Fibroblast of villous mesenchyme (primary cell): ENCODE measurements at regions not wholly inside any gene's neighbourhood (a gene's known extent, or its start where the extent isn't known, plus 50 kb on each side); places are given as distances from the start of the nearest gene placed in this dataset.
"Not testable (repeated sequence)": the region's sequence is repeated elsewhere in the genome, so short reads cannot be mapped to it uniquely, and the experiment has no call there.

Experiments used
- DNase-seq: peaks from one replicate; pipeline ENCODE4 v3.0.0-alpha.2; 2010; ENCODE audit warnings: low read depth
- H3K4me3 ChIP-seq: 2 replicates; pipeline ENCODE4 v1.5.1; 2011; ENCODE audit warnings: low read depth, mild to moderate bottlenecking, low read length
- TF ChIP-seq, protein P1 (sequence below): IDR thresholded peaks from 2 replicates; pipeline ENCODE4 v1.5.1; 2012; ENCODE audit warnings: low read depth, mild to moderate bottlenecking, low read length; ENCODE audit not compliant: insufficient read depth

GRCh38 chr11:28900427-28900826, 792.2 kb downstream of the METTL15 start:
- H3K4me3 ChIP-seq: no peak overlapping the region
- DNase-seq: no peak
- TF ChIP-seq, protein P1, sequence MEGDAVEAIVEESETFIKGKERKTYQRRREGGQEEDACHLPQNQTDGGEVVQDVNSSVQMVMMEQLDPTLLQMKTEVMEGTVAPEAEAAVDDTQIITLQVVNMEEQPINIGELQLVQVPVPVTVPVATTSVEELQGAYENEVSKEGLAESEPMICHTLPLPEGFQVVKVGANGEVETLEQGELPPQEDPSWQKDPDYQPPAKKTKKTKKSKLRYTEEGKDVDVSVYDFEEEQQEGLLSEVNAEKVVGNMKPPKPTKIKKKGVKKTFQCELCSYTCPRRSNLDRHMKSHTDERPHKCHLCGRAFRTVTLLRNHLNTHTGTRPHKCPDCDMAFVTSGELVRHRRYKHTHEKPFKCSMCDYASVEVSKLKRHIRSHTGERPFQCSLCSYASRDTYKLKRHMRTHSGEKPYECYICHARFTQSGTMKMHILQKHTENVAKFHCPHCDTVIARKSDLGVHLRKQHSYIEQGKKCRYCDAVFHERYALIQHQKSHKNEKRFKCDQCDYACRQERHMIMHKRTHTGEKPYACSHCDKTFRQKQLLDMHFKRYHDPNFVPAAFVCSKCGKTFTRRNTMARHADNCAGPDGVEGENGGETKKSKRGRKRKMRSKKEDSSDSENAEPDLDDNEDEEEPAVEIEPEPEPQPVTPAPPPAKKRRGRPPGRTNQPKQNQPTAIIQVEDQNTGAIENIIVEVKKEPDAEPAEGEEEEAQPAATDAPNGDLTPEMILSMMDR: no peak

DNA sequence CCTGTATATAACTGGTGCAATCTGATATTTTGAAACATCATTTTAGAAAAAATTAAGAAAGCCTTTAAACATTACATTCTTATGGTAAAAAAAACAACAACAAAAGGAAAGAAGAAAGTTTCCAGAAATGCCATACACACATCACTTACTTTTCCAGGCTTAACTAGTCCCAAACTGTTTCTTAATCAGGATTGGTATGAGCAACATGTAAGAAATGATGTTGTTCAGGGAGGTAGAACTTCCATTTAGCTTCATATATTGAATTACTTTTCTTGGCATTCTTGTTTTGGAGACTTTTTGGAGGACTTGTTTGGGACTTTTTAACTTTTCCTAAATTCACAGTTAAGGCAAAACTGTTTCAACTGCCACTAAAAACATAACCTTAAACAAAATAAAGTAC, 791.5 kb downstream of the METTL15 start:
- DNase-seq: no peak
- no peak overlapping the region for H3K4me3 ChIP-seq
- TF ChIP-seq, protein P1: no peak

DNA sequence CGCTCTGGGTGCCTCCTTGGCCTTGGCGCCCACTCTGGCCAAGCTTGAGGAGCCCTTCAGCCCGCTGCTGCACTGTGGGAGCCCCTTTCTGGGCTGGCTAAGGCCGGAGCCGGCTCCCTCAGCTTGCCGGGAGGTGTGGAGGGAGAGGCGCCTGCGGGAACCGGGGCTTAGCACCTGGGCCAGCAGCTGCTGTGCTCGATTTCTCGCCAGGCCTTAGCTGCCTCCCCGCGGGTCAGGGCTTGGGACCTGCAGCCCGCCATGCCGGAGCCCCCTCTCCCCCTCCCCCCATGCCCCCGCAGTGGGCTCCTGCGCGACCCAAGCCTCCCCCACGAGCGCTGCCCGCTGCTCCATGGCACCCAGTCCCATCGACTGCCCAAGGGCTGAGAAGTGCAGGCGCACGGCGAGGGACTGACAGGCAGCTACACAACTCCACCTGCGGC, 782.4 kb downstream of the METTL15 start:
- H3K4me3 ChIP-seq, DNase-seq: not testable (repeated sequence)

- DNase-seq: peak; percentile 10
- no peak overlapping the region for H3K4me3 ChIP-seq
- TF ChIP-seq, protein P1: no peak
These were observed 779.5 kb downstream of the METTL15 start for GRCh38 chr11:28887681-28888080.

- TF ChIP-seq, protein P1: no peak
- H3K4me3 ChIP-seq: no peak overlapping the region
- DNase-seq: no peak
These were observed 771.7 kb downstream of the METTL15 start for GRCh38 chr11:28879869-28880268.

- no peak overlapping the region for H3K4me3 ChIP-seq
- DNase-seq: no peak
These were observed 769.8 kb downstream of the METTL15 start for GRCh38 chr11:28878025-28878424.

DNA sequence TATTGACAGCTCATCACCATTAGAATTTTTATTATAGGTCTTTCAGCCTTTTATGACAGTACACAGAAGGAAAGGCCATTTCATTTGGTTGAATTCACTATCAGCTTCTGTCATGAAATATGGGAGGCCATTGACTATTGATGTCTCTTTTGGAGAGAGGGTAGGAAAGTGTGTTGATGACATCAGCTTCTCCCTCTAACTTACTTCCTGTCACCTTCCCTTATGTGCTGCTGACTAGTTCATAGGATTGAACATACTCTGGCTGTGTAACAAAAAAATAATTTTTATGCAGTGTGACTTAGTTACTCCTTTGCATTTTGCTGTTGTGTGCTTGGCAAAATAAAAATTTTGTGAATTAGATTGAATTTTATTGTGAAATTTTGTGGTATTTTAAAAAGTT, 769.2 kb downstream of the METTL15 start:
- TF ChIP-seq, protein P1: no peak
- H3K4me3 ChIP-seq: no peak overlapping the region
- no peak for DNase-seq

More at GRCh38 chr11:28878025-28878424, 769.8 kb downstream of the METTL15 start:
- TF ChIP-seq, protein P1: no peak
